Fibroblast of lung (primary cell): ENCODE measurements at regions not wholly inside any gene's neighbourhood (a gene's known extent, or its start where the extent isn't known, plus 50 kb on each side); places are given as distances from the start of the nearest gene placed in this dataset.

Source experiments
- EZH2 ChIP-seq: IDR thresholded peaks from 2 replicates; pipeline ENCODE4 v1.5.1; 2012; ENCODE audit warnings: low read length, control low read depth, mild to moderate bottlenecking; ENCODE audit errors: missing control alignments
- TF ChIP-seq, protein P1 (sequence below), 2 donors: IDR thresholded peaks in 1 of 2; conservative IDR thresholded peaks in 1 of 2; 1 replicate in 1 of 2; 2 replicates in 1 of 2; pipeline ENCODE4 v1.5.1; 2011 to 2012; ENCODE audit warnings: low read length in 2 of 2, control low read depth in 1 of 2, inconsistent platforms in 1 of 2, low read depth in 1 of 2, mild to moderate bottlenecking in 1 of 2

DNA sequence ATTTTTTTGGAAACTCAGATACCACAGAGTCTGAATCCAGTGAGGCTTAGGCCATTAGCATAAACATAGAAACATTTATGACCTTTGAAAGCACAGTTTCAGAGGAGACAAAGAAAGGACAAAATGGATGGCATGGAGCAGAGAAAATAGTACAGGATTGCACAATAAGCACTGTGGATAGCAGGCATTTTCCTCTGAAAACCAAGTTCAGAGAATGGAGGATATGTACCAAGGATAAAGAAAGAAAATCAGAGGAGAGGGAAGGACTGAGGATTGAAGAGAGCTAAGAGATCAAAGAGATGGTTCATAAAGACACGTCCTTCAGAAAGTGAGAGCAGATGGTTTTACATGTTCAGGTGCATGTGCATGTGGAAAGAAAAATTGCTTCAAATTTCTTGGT, 707.2 kb upstream of the CELF2 start:
- TF ChIP-seq EZH2: no peak
- TF ChIP-seq, protein P1, sequence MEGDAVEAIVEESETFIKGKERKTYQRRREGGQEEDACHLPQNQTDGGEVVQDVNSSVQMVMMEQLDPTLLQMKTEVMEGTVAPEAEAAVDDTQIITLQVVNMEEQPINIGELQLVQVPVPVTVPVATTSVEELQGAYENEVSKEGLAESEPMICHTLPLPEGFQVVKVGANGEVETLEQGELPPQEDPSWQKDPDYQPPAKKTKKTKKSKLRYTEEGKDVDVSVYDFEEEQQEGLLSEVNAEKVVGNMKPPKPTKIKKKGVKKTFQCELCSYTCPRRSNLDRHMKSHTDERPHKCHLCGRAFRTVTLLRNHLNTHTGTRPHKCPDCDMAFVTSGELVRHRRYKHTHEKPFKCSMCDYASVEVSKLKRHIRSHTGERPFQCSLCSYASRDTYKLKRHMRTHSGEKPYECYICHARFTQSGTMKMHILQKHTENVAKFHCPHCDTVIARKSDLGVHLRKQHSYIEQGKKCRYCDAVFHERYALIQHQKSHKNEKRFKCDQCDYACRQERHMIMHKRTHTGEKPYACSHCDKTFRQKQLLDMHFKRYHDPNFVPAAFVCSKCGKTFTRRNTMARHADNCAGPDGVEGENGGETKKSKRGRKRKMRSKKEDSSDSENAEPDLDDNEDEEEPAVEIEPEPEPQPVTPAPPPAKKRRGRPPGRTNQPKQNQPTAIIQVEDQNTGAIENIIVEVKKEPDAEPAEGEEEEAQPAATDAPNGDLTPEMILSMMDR (conservative IDR thresholded peaks at IDR 0.05 in 1 of 2, IDR thresholded peaks at IDR 0.05 in 1 of 2; ENCODE audit: low read depth in 1 of 2, low read length in 2 of 2): no peak
